ENCODE measurements at regions not wholly inside any gene's neighbourhood (a gene's known extent, or its start where the extent isn't known, plus 50 kb on each side); places are given as distances from the start of the nearest gene placed in this dataset.

GRCh38 chr15:99514306-99514705 lies 51.5 kb upstream of the MEF2A start:
- no peak for DNase-seq
- Mint-ChIP-seq H3K27me3 (ENCODE audit: insufficient read depth, unreplicated experiment) (peaks cover 13% of the 10 kb centered on the region), H3K27ac (ENCODE audit: unreplicated experiment) (no peak overlapping the region), H3K36me3 (ENCODE audit: insufficient read depth, unreplicated experiment) (no peaks in the 10 kb centered on the region), H3K4me3 (ENCODE audit: unreplicated experiment) (no peak overlapping the region), H3K4me1 (ENCODE audit: low read depth, unreplicated experiment) (no peaks in the 10 kb centered on the region), H3K9me3 (ENCODE audit: unreplicated experiment) (no peaks in the 10 kb centered on the region)
- no TSS peak for BruUV-seq (replicated peaks)
- ChIA-PET CTCF (no interaction called here), POLR2A (no interaction called here)
- intact Hi-C loops (cut with micrococcal nuclease; ENCODE audit: unreplicated experiment) = no loop called here
- Histone ChIP-seq H3K4me1 (no peaks in the 10 kb centered on the region), H3K27me3 (replicated peaks; ENCODE audit: control insufficient read depth, insufficient read depth, low read length) (no peaks in the 10 kb centered on the region; the same call in 1 of the 2 replicates), H3K4me3 (ENCODE audit: low read depth, low read length) (no peak overlapping the region), H3K36me3 (ENCODE audit: control insufficient read depth, insufficient read depth, low read length) (no peaks in the 10 kb centered on the region), H3K9me3 (no peaks in the 10 kb centered on the region)
- TF ChIP-seq CTCF (IDR thresholded peaks at IDR 0.05; ENCODE audit: insufficient read depth in 1 of 2, low read depth in 1 of 2, low read length in 1 of 2, severe bottlenecking in 1 of 2, unreplicated experiment in 1 of 2) = no peak

Measured in Caco-2 (cell line).